Right kidney (tissue), 1 donor: ENCODE measurements at regions not wholly inside any gene's neighbourhood (a gene's known extent, or its start where the extent isn't known, plus 50 kb on each side); places are given as distances from the start of the nearest gene placed in this dataset.

Experiments
- DNase-seq: peaks from one replicate; pipeline ENCODE4 v3.0.0-alpha.2; 2016

- no peak for DNase-seq
Observed at GRCh38 chr18:21997207-21998143, 171.9 kb upstream of the GATA6 start.

GRCh38 chr18:21998486-21998885 lies 170.9 kb upstream of the GATA6 start:
- DNase-seq = no peak

GRCh38 chr18:22001912-22002487 lies 167.4 kb upstream of the GATA6 start:
- no peak for DNase-seq

- DNase-seq = peak; percentile 17
Observed at GRCh38 chr18:22005191-22005841, 164.1 kb upstream of the GATA6 start.

GRCh38 chr18:22006458-22006857 lies 162.9 kb upstream of the GATA6 start:
- DNase-seq = no peak

- DNase-seq = no peak
Observed at GRCh38 chr18:22009242-22009641, 160.1 kb upstream of the GATA6 start.

- no peak for DNase-seq
Observed at GRCh38 chr18:22013993-22014392, 155.4 kb upstream of the GATA6 start.

GRCh38 chr18:22015156-22015555 lies 154.2 kb upstream of the GATA6 start:
- DNase-seq = no peak

GRCh38 chr18:22018366-22018765 lies 151.0 kb upstream of the GATA6 start:
- DNase-seq = no peak

- DNase-seq = no peak
Observed at GRCh38 chr18:22019193-22019592, 150.2 kb upstream of the GATA6 start.

GRCh38 chr18:22020127-22020866 lies 149.1 kb upstream of the GATA6 start:
- DNase-seq = no peak

GRCh38 chr18:22020867-22021370 lies 148.5 kb upstream of the GATA6 start:
- DNase-seq = no peak

- DNase-seq = no peak
Observed at GRCh38 chr18:22021701-22022100, 147.7 kb upstream of the GATA6 start.

GRCh38 chr18:22024924-22025323 lies 144.5 kb upstream of the GATA6 start:
- no peak for DNase-seq

GRCh38 chr18:22026362-22026761 lies 143.0 kb upstream of the GATA6 start:
- DNase-seq = no peak

- DNase-seq = no peak
Observed at GRCh38 chr18:22026889-22027288, 142.5 kb upstream of the GATA6 start.

- no peak for DNase-seq
Observed at GRCh38 chr18:22031611-22032010, 137.8 kb upstream of the GATA6 start.

GRCh38 chr18:22032392-22032961 lies 136.9 kb upstream of the GATA6 start:
- no peak for DNase-seq

GRCh38 chr18:22033085-22033484 lies 136.3 kb upstream of the GATA6 start:
- DNase-seq = no peak

GRCh38 chr18:22034276-22034675 lies 135.1 kb upstream of the GATA6 start:
- no peak for DNase-seq

- no peak for DNase-seq
Observed at GRCh38 chr18:22040533-22040932, 128.9 kb upstream of the GATA6 start.

GRCh38 chr18:22043837-22044236 lies 125.6 kb upstream of the GATA6 start:
- no peak for DNase-seq
